ENCODE measurements at regions not wholly inside any gene's neighbourhood (a gene's known extent, or its start where the extent isn't known, plus 50 kb on each side); places are given as distances from the start of the nearest gene placed in this dataset.

DNA sequence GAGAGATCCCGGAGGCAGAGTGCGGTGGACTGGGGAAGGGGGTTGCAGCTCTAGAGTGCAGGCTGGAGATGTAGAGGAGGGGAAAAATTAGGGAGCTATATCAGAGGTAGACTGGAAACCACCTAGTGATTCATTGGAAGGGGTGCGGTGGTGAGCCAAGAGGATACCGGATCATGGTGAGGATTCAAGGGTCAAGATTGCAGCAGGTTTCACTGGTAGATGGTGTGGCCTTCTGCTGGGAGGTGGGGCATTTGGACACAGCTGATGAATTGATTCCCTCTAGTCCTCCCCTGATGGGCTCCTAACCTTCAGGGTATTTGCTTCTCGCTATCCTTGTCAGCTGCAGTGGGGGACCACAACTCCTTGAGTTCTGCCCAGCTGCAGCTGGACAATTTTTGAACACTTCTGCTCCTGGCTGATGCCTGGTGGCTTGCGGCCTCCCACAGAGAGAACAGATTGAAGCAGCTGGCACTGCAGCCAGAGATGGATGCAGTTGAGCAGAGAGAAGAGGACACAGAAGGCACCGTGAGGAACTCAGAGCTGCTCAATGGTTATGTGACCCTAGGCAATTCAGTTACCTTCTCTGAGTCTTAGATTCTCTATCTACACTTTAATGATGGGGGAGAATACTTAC lies 134.4 kb upstream of the ABCA1 start:
- no peak for DNase-seq

DNA sequence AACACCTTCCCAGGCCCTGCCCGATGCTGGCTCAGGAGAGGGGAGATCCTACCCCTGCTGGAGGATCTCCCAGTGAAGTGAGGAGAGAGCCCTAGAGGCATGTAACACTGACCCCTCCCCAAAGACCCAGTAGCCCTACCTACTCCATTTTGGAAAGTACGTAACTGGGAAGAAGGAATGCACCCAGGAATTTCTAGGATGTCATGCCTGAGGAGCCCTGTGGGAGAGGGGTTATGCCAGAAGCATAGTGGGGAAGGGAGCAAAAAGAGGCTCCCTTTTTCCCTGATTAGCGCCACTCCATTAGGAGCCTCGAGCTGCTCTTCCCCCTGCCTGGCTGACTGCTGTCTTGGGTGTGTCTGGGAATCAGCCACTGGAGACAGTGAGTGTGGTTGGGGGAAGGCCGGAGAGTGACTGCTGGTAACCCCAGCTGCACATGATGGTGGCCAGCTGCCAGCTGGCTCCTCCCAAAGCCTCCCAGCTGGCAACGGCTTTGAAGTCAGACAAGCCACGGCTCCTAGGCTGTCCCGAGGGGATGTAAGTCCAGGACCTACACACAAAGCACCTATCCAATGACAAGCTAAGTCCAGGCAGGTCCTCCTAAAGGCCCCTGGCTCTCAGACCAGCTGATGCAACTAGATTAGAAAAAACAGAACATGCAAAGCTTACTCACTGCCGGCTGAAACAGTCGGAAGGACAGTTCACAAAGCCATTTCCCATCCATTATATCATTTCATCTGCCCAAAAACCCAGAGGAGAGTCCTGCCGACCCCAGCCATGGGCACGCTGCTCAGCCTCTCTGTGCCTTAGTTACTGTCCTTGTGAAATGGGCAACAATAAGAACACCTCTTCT lies 136.5 kb upstream of the ABCA1 start:
- peak; percentile 19 to 94 (median 81) for DNase-seq

- DNase-seq: no peak
These were observed 137.4 kb upstream of the ABCA1 start for GRCh38 chr9:105065098-105066088.

DNA sequence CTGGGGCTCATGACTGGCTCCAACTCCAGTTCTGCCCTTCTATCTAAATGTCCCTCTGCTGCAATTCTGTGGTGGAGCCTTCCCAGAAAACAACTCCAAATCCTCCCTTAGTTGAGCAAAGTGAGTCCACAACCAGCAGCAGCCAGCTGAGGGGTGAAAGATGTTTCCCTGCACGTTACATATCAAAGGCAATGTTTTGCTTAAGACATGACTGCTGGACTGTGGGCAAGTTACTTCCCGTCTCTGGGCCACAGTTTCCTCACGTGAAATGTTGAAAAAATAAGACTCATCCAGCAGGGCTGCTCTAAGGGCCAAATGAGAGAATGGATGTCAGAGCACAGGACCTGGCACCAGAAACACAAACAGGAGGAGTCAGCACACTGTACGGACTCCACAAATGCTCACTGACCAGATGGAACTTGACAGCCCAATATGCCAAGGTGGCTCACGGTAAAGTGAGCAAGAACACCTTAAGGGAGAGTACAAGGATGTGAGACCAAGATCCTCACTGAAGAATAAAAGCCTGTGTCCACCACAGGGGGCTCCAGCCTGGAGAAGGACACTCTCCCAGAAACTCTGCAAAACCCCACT lies 138.4 kb upstream of the ABCA1 start:
- no peak for DNase-seq

GRCh38 chr9:105067895-105068580 lies 140.1 kb upstream of the ABCA1 start:
- no peak for DNase-seq

GRCh38 chr9:105069285-105069684 lies 141.3 kb upstream of the ABCA1 start:
- no peak for DNase-seq

- DNase-seq: no peak
These were observed 141.7 kb upstream of the ABCA1 start for GRCh38 chr9:105069696-105070095.

- no peak for DNase-seq
These were observed 142.2 kb upstream of the ABCA1 start for GRCh38 chr9:105070176-105070575.

DNA sequence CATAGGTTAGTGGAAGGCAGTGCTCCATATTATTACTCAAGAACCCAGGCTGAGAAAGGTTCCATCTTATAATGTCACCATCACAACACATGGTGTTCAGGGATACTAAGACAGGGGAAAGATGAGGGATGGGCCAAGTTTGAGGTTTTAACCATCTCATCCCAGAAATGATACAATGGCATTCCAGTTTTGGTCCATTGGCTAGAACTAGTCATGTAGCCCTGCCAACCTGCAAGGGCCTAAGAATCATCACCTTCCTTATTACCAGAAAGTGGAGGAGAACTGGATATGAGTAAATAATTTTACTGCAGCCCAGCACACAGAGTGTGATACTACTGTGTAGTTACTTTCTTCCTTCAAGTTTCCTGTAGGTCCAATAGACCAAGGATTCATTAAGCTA lies 144.5 kb upstream of the ABCA1 start:
- DNase-seq: no peak

DNA sequence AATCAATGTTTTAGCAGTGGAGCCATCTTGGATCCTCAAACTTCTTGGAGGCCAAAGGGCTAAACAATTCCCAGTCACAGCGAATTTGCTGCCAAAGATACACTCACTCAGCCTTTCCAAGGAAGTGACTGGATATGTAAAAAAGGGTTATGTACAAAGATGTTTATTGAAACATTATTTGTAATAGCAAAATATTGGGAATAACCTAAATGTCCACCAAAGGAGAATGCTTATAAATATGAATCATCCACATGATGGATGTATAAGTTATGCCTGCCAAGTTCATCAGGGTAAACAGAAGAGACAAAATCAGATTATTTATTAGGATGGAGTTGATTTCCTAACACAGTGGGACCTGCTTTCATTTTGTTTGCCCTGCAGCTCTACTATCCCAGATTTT lies 145.2 kb upstream of the ABCA1 start:
- DNase-seq: no peak

DNA sequence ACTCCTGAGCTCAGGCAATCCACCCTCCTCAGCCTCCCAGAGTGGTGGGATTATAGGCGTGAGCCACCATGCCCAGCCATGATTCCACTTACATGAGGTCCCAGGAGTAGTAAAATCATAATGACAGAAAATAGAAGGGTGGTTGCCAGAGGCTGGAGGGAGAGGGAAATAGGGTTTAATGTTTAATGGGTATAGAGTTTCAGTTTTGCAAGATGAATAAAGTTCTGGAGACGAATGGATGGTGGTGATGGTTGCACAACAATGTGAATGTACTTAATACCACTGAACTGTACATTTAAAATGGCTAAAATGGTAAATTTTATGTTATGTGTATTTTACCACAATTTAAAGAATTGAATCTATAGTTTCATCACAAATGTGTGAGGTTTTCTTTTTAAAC lies 146.5 kb upstream of the ABCA1 start:
- DNase-seq: no peak

DNA sequence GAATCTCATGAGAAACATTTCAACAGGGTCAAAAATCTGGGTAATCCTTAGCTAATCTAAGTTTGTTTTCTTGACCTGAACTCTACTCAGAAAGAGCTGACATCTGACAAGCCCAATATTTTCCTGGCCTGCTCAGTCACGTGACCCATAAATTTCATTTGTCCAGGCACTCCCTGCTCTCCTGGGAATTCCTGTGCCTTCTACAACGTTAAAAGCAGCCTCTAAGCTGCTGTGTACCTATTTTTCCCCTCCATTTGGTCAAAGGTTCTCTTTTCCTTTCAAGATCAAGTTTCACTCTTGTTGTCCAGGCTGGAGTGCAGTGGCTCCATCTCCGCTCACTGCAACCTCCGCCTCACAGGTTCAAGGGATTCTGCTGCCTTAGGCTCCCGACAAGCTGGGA lies 148.8 kb upstream of the ABCA1 start:
- DNase-seq: no peak

- DNase-seq: no peak
These were observed 151.5 kb upstream of the ABCA1 start for GRCh38 chr9:105079457-105079856.

GRCh38 chr9:105082843-105083242 lies 154.9 kb upstream of the ABCA1 start:
- no peak for DNase-seq

DNA sequence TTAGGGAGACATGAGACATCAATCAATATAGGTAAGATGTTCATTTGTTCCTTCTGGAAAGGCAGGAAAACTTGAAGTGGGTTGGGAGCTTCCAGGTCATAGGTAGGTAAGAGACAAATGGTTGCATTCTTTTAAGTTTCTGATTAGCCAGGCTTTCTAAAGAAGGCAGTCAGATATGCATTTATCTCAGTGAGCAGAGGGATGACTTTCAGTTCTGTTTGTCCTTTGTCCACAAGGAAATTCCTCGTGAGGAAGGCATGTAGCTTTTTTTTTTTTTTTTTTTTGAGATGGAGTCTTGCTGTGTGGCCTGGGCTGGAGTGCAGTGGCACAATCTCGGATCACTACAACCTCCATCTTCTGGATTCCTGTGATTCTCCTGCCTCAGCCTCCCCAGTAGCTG lies 155.3 kb upstream of the ABCA1 start:
- DNase-seq: no peak

GRCh38 chr9:105087910-105088898 lies 156.2 kb upstream of the SLC44A1 start:
- DNase-seq: no peak

DNA sequence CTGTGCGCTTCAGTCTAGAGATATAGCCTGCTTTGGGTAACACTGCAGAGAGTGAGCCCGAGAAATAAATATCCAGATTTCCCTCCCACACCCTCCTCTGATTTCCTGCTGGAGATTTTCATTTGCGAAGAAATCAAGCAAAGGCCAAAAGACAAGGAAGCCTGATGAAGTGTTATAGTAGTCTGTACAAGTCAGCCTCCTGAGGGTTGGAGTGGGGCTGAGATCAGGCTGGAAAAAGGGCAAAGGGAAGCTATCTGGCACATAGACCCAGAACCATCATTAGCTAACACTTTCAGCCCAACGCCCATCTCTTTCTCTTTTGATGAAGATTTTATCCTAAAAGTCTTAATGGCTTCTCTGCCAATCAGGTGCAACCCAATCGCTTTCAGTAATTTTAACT lies 154.6 kb upstream of the SLC44A1 start:
- no peak for DNase-seq

GRCh38 chr9:105091004-105091640 lies 153.3 kb upstream of the SLC44A1 start:
- no peak for DNase-seq

GRCh38 chr9:105093685-105094084 lies 150.8 kb upstream of the SLC44A1 start:
- DNase-seq: no peak
